GM12878 (cell line): ENCODE measurements at regions not wholly inside any gene's neighbourhood (a gene's known extent, or its start where the extent isn't known, plus 50 kb on each side); places are given as distances from the start of the nearest gene placed in this dataset.
"Not testable (repeated sequence)": the region's sequence is repeated elsewhere in the genome, so short reads cannot be mapped to it uniquely, and the experiment has no call there.

Source experiments
- ATAC-seq: fragments of 200-7000 bp; cut with Tn5 transposase; 3 replicates; pipeline ENCODE4 v1.9.1; 2020; ENCODE audit warnings: mild to moderate bottlenecking, moderate library complexity
- BruUV-seq: library from RNA; stranded (reverse); fragments of 400-500 nt; replicated peaks from 2 replicates; lab custom pipeline; 2021; lab: Mats Ljungman, UMichigan
- CTCF ChIA-PET: fragments of 300-600 bp; sonication (Branson Sonifier 250); formaldehyde crosslinking; extraction: SDS; loops from one replicate; lab custom pipeline; 2021; ENCODE audit warnings: inconsistent platforms; lab: Yijun Ruan, JAX
- POLR2A ChIA-PET: fragments of 350-600 bp; formaldehyde crosslinking; extraction: SDS; loops from one replicate; lab custom pipeline; 2021; ENCODE audit warnings: inconsistent platforms; lab: Charles Lee
- RAD21 ChIA-PET: fragments of 300-600 bp; sonication (Branson Sonifier 250); formaldehyde crosslinking; loops from one replicate; lab custom pipeline; 2023; ENCODE audit warnings: antibody characterized with exemption; ENCODE audit not compliant: unreplicated experiment; lab: Charles Lee
- SMC1A ChIA-PET: fragments of 300-600 bp; sonication (Branson Sonifier 250); formaldehyde crosslinking; loops from one replicate; lab custom pipeline; 2023; ENCODE audit not compliant: unreplicated experiment, uncharacterized antibody; lab: Charles Lee
- DNase-seq: peaks from one replicate; pipeline ENCODE4 v3.0.0-alpha.2; 2011; ENCODE audit warnings: low read depth, low spot score
- FAIRE-seq: peaks from 3 replicates; lab custom pipeline; 2011; peaks lifted over from hg19 to GRCh38; lab: Jason Lieb, UNC
- H2AFZ ChIP-seq: 2 replicates; pipeline ENCODE4 v1.6.0; 2011; ENCODE audit warnings: low read depth, low read length, control low read depth; ENCODE audit not compliant: control insufficient read depth
- H3K27ac ChIP-seq: 2 replicates; pipeline ENCODE4 v1.5.1; 2011; ENCODE audit warnings: control low read depth; ENCODE audit not compliant: control insufficient read depth, insufficient read depth
- H3K27me3 ChIP-seq, 2 experiments: replicated peaks in 1 of 2; 2 replicates each; pipeline versions ENCODE4 v1.6.0 to v1.6.1; 2011; ENCODE audit warnings: low read length in 1 of 2; ENCODE audit not compliant: control insufficient read depth in 2 of 2, insufficient read depth in 2 of 2
- H3K36me3 ChIP-seq, 2 experiments: 2 replicates each; pipeline ENCODE4 v1.5.1; 2011; ENCODE audit warnings: low read length in 1 of 2; ENCODE audit not compliant: control insufficient read depth in 2 of 2, insufficient read depth in 2 of 2
- H3K4me1 ChIP-seq: 2 replicates; pipeline ENCODE4 v1.6.1; 2011; ENCODE audit warnings: mild to moderate bottlenecking, low read length, moderate library complexity, mixed read lengths; ENCODE audit not compliant: control insufficient read depth, insufficient read depth
- H3K4me2 ChIP-seq: 2 replicates; pipeline ENCODE4 v1.6.0; 2011; ENCODE audit warnings: control low read depth; ENCODE audit not compliant: control insufficient read depth, insufficient read depth
- H3K4me3 ChIP-seq: fragments of 200-600 bp; sonication (generic); 2 replicates; pipeline ENCODE4 v1.5.1; 2016
- H3K79me2 ChIP-seq: 2 replicates; pipeline ENCODE4 v1.6.0; 2011; ENCODE audit warnings: low read length; ENCODE audit not compliant: control insufficient read depth, insufficient read depth
- H3K9ac ChIP-seq: 2 replicates; pipeline ENCODE4 v1.8.0; 2011; ENCODE audit warnings: low read length, control low read depth, mixed read lengths; ENCODE audit not compliant: control insufficient read depth, insufficient read depth
- H3K9me3 ChIP-seq: replicated peaks from 3 replicates; pipeline ENCODE4 v1.5.1; 2011; ENCODE audit warnings: mild to moderate bottlenecking, low read length; ENCODE audit not compliant: control insufficient read depth, insufficient read depth
- H4K20me1 ChIP-seq: 2 replicates; pipeline ENCODE4 v1.6.0; 2011; ENCODE audit not compliant: control insufficient read depth, insufficient read depth
- PAX8 ChIP-seq: fragments of 450-650 bp; IDR thresholded peaks from 2 replicates; pipeline ENCODE4 v1.6.1; 2017; ENCODE audit warnings: mild to moderate bottlenecking, moderate library complexity
- RAD51 ChIP-seq: fragments of 450-650 bp; IDR thresholded peaks from 2 replicates; pipeline ENCODE4 v1.6.1; 2016; ENCODE audit warnings: moderate library complexity, mild to moderate bottlenecking, inconsistent platforms
- RBBP5 ChIP-seq: fragments of 200-600 bp; sonication (generic); conservative IDR thresholded peaks from 2 replicates; pipeline ENCODE4 v1.6.1; 2016
- TCF7 ChIP-seq: IDR thresholded peaks from 2 replicates; pipeline ENCODE4 v1.6.1; 2014; ENCODE audit warnings: antibody characterized with exemption, borderline replicate concordance
- WGBS: methylation state at CpG from one replicate; pipeline ENCODE4 v1.1.6; 2016; ENCODE audit warnings: low lambda C conversion rate; ENCODE audit not compliant: insufficient replicate concordance, insufficient coverage; ENCODE audit errors: missing lambda C conversion rate; 5-methylcytosine and 5-hydroxymethylcytosine counted together
- in situ Hi-C: fragments of 300-500 bp; cut with MboI; formaldehyde crosslinking; loops from 9 replicates; pipeline ENCODE4 v1.14.3; 2018; ENCODE audit warnings: mixed read lengths
- intact Hi-C: fragments of 100-400 bp; cut with micrococcal nuclease; formaldehyde crosslinking; loops from one replicate; pipeline ENCODE4 v1.14.2; 2022; ENCODE audit not compliant: unreplicated experiment
- TF ChIP-seq, protein P1 (sequence below), 3 experiments: IDR thresholded peaks in 2 of 3; conservative IDR thresholded peaks in 1 of 3; 2 replicates each; pipeline ENCODE4 v1.5.1; 2011; ENCODE audit warnings: low read depth in 3 of 3, low read length in 3 of 3, mild to moderate bottlenecking in 3 of 3, control low read depth in 2 of 3, moderate library complexity in 2 of 3, inconsistent platforms in 1 of 3, mixed read lengths in 1 of 3; ENCODE audit not compliant: control insufficient read depth in 2 of 3, insufficient read depth in 1 of 3; ENCODE audit errors: extremely low read depth in 1 of 3
- TF ChIP-seq, protein P2 (sequence below): IDR thresholded peaks from 2 replicates; pipeline ENCODE4 v1.6.1; 2011; ENCODE audit warnings: low read depth, low read length, improper control_type of control experiment, borderline replicate concordance
- TF ChIP-seq, protein P3 (sequence below): IDR thresholded peaks from 2 replicates; pipeline ENCODE4 v1.6.1; 2011; ENCODE audit warnings: borderline replicate concordance, low read depth, mild to moderate bottlenecking, moderate library complexity, mixed read lengths, low read length; ENCODE audit not compliant: insufficient read depth; ENCODE audit errors: extremely low read length

DNA sequence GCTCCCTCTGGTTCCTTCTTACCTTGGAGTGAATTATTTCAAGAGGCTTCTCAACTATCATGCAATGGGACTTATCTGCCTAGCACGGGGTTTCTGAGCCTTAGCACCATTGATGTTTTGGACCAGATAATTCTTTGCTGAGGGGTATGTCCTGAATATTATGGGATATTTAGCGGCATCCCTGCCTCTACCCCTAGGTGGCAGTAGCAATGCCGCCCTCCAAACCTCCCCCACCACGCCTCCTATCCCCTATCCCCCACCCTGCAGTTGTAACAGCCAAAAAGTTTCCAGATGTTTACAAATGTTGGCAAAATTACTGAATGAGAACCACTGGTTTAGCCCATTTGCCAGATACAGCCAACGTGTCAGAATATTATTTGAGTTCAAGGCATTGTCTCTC, 125.5 kb downstream of the POSTN start (continued):
- TF ChIP-seq, protein P1, sequence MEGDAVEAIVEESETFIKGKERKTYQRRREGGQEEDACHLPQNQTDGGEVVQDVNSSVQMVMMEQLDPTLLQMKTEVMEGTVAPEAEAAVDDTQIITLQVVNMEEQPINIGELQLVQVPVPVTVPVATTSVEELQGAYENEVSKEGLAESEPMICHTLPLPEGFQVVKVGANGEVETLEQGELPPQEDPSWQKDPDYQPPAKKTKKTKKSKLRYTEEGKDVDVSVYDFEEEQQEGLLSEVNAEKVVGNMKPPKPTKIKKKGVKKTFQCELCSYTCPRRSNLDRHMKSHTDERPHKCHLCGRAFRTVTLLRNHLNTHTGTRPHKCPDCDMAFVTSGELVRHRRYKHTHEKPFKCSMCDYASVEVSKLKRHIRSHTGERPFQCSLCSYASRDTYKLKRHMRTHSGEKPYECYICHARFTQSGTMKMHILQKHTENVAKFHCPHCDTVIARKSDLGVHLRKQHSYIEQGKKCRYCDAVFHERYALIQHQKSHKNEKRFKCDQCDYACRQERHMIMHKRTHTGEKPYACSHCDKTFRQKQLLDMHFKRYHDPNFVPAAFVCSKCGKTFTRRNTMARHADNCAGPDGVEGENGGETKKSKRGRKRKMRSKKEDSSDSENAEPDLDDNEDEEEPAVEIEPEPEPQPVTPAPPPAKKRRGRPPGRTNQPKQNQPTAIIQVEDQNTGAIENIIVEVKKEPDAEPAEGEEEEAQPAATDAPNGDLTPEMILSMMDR (IDR thresholded peaks at IDR 0.05 in 2 of 3, conservative IDR thresholded peaks at IDR 0.05 in 1 of 3; ENCODE audit: control insufficient read depth in 2 of 3, extremely low read depth in 1 of 3, insufficient read depth in 1 of 3, low read depth in 3 of 3, low read length in 3 of 3) = no peak
- TF ChIP-seq, protein P2, sequence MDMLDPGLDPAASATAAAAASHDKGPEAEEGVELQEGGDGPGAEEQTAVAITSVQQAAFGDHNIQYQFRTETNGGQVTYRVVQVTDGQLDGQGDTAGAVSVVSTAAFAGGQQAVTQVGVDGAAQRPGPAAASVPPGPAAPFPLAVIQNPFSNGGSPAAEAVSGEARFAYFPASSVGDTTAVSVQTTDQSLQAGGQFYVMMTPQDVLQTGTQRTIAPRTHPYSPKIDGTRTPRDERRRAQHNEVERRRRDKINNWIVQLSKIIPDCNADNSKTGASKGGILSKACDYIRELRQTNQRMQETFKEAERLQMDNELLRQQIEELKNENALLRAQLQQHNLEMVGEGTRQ = no peak
- TF ChIP-seq, protein P3, sequence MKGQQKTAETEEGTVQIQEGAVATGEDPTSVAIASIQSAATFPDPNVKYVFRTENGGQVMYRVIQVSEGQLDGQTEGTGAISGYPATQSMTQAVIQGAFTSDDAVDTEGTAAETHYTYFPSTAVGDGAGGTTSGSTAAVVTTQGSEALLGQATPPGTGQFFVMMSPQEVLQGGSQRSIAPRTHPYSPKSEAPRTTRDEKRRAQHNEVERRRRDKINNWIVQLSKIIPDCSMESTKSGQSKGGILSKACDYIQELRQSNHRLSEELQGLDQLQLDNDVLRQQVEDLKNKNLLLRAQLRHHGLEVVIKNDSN = no peak
- TF ChIP-seq TCF7 = no peak
- TF ChIP-seq PAX8 = no peak
- no peak for TF ChIP-seq RBBP5
- TF ChIP-seq RAD51 = no peak

DNA sequence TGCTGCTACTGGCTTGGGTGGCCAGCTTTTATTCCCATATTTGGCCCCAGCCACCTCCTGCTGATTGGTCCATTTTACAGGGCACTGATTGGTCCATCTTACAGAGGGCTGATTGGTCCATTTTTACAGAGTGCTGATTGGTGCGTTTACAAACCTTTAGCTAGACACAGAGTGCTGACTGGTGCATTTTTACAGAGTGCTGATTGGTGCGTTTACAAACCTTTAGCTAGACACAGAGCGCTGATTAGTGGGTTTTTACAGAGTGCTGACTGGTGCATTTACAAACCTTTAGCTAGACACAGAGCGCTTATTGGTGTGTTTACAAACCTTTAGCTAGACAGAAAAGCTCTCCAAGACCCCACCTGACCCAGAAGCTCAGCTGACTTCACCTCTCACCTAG, 126.3 kb downstream of the POSTN start:
- H3K27me3 ChIP-seq, H3K9me3 ChIP-seq, H3K36me3 ChIP-seq, H3K4me3 ChIP-seq, H3K9ac ChIP-seq, intact Hi-C loops, CTCF ChIA-PET, H3K79me2 ChIP-seq, POLR2A ChIA-PET, in situ Hi-C loops, H3K4me1 ChIP-seq, H3K27ac ChIP-seq, DNase-seq, RAD21 ChIA-PET, BruUV-seq, H3K4me2 ChIP-seq, H2AFZ ChIP-seq, FAIRE-seq, ATAC-seq, H4K20me1 ChIP-seq: not testable (repeated sequence)
- SMC1A ChIA-PET = interaction anchor here (1.6 kb wide), 1 partner anchor 11 kb away, joined by 3 read pairs; no protein-coding TSS in a partner anchor
- 33% methylated on average over 4 of the region's 4 CpGs for WGBS
